Choroid plexus epithelial cell (primary cell): ENCODE measurements at regions not wholly inside any gene's neighbourhood (a gene's known extent, or its start where the extent isn't known, plus 50 kb on each side); places are given as distances from the start of the nearest gene placed in this dataset.
A peak's percentile ranks its signal among the peaks of the same experiment; 100 is the strongest.

Experiments
- DNase-seq: peaks from one replicate; pipeline ENCODE4 v3.0.0-alpha.2; 2010; ENCODE audit warnings: low read depth
- H3K4me3 ChIP-seq: 2 replicates; pipeline ENCODE4 v1.5.1; 2011; ENCODE audit warnings: low read depth, mild to moderate bottlenecking, control low read depth, low read length, moderate library complexity
- CTCF ChIP-seq: conservative IDR thresholded peaks from 2 replicates; pipeline ENCODE4 v1.5.1; 2011; ENCODE audit warnings: low read depth, mild to moderate bottlenecking, control low read depth, inconsistent platforms, low read length, moderate library complexity

GRCh38 chr17:72538901-72539352 lies 418.1 kb downstream of the SOX9 start:
- DNase-seq, result no peak
- no peak for TF ChIP-seq CTCF
- no peak overlapping the region for H3K4me3 ChIP-seq

GRCh38 chr17:72539981-72540897 lies 419.4 kb downstream of the SOX9 start:
- DNase-seq, result peak; percentile 69
- peak; percentile 68 for TF ChIP-seq CTCF
- H3K4me3 ChIP-seq, result peak overlapping the region; percentile 49

GRCh38 chr17:72542317-72542716 lies 421.5 kb downstream of the SOX9 start:
- no peak overlapping the region for H3K4me3 ChIP-seq
- no peak for TF ChIP-seq CTCF
- no peak for DNase-seq

- no peak overlapping the region for H3K4me3 ChIP-seq
- no peak for TF ChIP-seq CTCF
- DNase-seq, result no peak
Observed at GRCh38 chr17:72545766-72546165, 424.9 kb downstream of the SOX9 start.

GRCh38 chr17:72553051-72553755 lies 432.4 kb downstream of the SOX9 start:
- DNase-seq, result no peak
- no peak overlapping the region for H3K4me3 ChIP-seq
- TF ChIP-seq CTCF, result no peak

- TF ChIP-seq CTCF, result no peak
Observed at GRCh38 chr17:72554508-72554907, 433.7 kb downstream of the SOX9 start.

More at GRCh38 chr17:72554508-72554907, 433.7 kb downstream of the SOX9 start:
- no peak overlapping the region for H3K4me3 ChIP-seq
- DNase-seq, result no peak
